PC-3 (cell line): ENCODE measurements at regions not wholly inside any gene's neighbourhood (a gene's known extent, or its start where the extent isn't known, plus 50 kb on each side); places are given as distances from the start of the nearest gene placed in this dataset.

ENCODE experiments used
- ATAC-seq: fragments of 200-7000 bp; cut with Tn5 transposase; 2 replicates; pipeline ENCODE4 v1.9.1; 2020; ENCODE audit warnings: mild to moderate bottlenecking, moderate library complexity
- BruUV-seq: library from RNA; stranded (reverse); fragments of 400-500 nt; replicated peaks from 2 replicates; lab custom pipeline; 2021; lab: Mats Ljungman, UMichigan
- CTCF ChIA-PET: fragments of 300-600 bp; sonication (Branson Sonifier 250); formaldehyde crosslinking; loops from one replicate; lab custom pipeline; 2022; ENCODE audit warnings: antibody characterized with exemption; lab: Charles Lee
- POLR2A ChIA-PET: fragments of 300-600 bp; sonication (Branson Sonifier 250); formaldehyde crosslinking; loops from one replicate; lab custom pipeline; 2022; ENCODE audit warnings: antibody characterized with exemption; ENCODE audit not compliant: unreplicated experiment; lab: Charles Lee
- DNase-seq: peaks from one replicate; pipeline ENCODE4 v3.0.0-alpha.2; 2015
- H2AFZ ChIP-seq: fragments of 300-600 bp; sonication (generic); 2 replicates; pipeline ENCODE4 v1.6.0; 2016; ENCODE audit warnings: antibody characterized with exemption, low read length
- H3F3A ChIP-seq: fragments of 300-600 bp; sonication (generic); one replicate; pipeline ENCODE4 v1.6.0; 2017; ENCODE audit warnings: antibody characterized with exemption, low read length, control low read depth, mild to moderate bottlenecking; ENCODE audit not compliant: unreplicated experiment
- H3K27ac ChIP-seq: fragments of 300-600 bp; sonication (generic); 2 replicates; pipeline ENCODE4 v1.5.1; 2016; ENCODE audit warnings: mild to moderate bottlenecking, low read length
- H3K27me3 ChIP-seq: fragments of 300-600 bp; sonication (generic); 2 replicates; pipeline ENCODE4 v1.6.1; 2016; ENCODE audit warnings: low read length, mixed read lengths
- H3K36me3 ChIP-seq: fragments of 300-600 bp; sonication (generic); 2 replicates; pipeline ENCODE4 v1.6.1; 2016; ENCODE audit warnings: low read depth, mixed run types, low read length, mixed read lengths
- H3K4me1 ChIP-seq: fragments of 300-600 bp; sonication (generic); 2 replicates; pipeline ENCODE4 v1.5.1; 2016; ENCODE audit warnings: low read length; ENCODE audit not compliant: insufficient read depth
- H3K4me2 ChIP-seq: fragments of 300-600 bp; sonication (generic); 2 replicates; pipeline ENCODE4 v1.6.0; 2016; ENCODE audit warnings: low read length
- H3K4me3 ChIP-seq: fragments of 300-600 bp; sonication (generic); 2 replicates; pipeline ENCODE4 v1.5.1; 2016; ENCODE audit warnings: mild to moderate bottlenecking, low read length, mixed read lengths
- H3K79me2 ChIP-seq: fragments of 300-600 bp; sonication (generic); 2 replicates; pipeline ENCODE4 v1.6.1; 2017; ENCODE audit warnings: low read length, mixed read lengths
- H3K9ac ChIP-seq: fragments of 300-600 bp; sonication (generic); 2 replicates; pipeline ENCODE4 v1.6.0; 2016; ENCODE audit warnings: mild to moderate bottlenecking, low read length
- H3K9me2 ChIP-seq: fragments of 300-600 bp; sonication (generic); replicated peaks from 2 replicates; pipeline ENCODE4 v1.6.1; 2016; ENCODE audit warnings: mixed run types, low read length, mixed read lengths
- H3K9me3 ChIP-seq: fragments of 300-600 bp; sonication (generic); 2 replicates; pipeline ENCODE4 v1.6.1; 2016; ENCODE audit warnings: low read length, mixed read lengths
- H4K20me1 ChIP-seq: fragments of 300-600 bp; sonication (generic); 2 replicates; pipeline ENCODE4 v1.6.1; 2016; ENCODE audit warnings: low read length, mixed read lengths
- CTCF ChIP-seq: fragments of 300-600 bp; sonication (generic); conservative IDR thresholded peaks from 2 replicates; pipeline ENCODE4 v1.5.1; 2017; ENCODE audit warnings: antibody characterized with exemption, low read depth, mild to moderate bottlenecking, low read length
- EZH2 ChIP-seq: fragments of 300-600 bp; sonication (generic); IDR thresholded peaks from one replicate; pipeline ENCODE4 v1.6.1; 2017; ENCODE audit warnings: antibody characterized with exemption, mild to moderate bottlenecking, low read length; ENCODE audit not compliant: unreplicated experiment
- EZH2phosphoT487 ChIP-seq: fragments of 300-600 bp; sonication (generic); IDR thresholded peaks from 2 replicates; pipeline ENCODE4 v1.6.1; 2018; ENCODE audit warnings: mild to moderate bottlenecking, antibody characterized with exemption, low read length, borderline replicate concordance
- intact Hi-C: fragments of 100-400 bp; cut with micrococcal nuclease; formaldehyde crosslinking; loops from 2 replicates; pipeline ENCODE4 v1.9.0; 2023

GRCh38 chr11:38136887-38137286, 1538.9 kb upstream of the RAG2 start:
- Histone ChIP-seq H4K20me1 (no peaks in the 10 kb centered on the region), H3K9me2 (no peaks in the 10 kb centered on the region), H3K4me3 (no peak overlapping the region), H3K79me2 (no peaks in the 10 kb centered on the region), H3K27me3 (no peaks in the 10 kb centered on the region), H3K4me2 (no peak overlapping the region), H3K27ac (no peak overlapping the region), H3F3A (no peaks in the 10 kb centered on the region), H3K9ac (no peak overlapping the region), H3K36me3 (no peaks in the 10 kb centered on the region), H3K9me3 (no peaks in the 10 kb centered on the region), H3K4me1 (no peaks in the 10 kb centered on the region), H2AFZ (no peak overlapping the region)
- ChIA-PET CTCF (no interaction called here), POLR2A (no interaction called here)
- ATAC-seq (no peak), DNase-seq (no peak)
- BruUV-seq = no TSS peak
- TF ChIP-seq EZH2phosphoT487 (no peak), CTCF (no peak), EZH2 (no peak)
- intact Hi-C loops = no loop called here

DNA sequence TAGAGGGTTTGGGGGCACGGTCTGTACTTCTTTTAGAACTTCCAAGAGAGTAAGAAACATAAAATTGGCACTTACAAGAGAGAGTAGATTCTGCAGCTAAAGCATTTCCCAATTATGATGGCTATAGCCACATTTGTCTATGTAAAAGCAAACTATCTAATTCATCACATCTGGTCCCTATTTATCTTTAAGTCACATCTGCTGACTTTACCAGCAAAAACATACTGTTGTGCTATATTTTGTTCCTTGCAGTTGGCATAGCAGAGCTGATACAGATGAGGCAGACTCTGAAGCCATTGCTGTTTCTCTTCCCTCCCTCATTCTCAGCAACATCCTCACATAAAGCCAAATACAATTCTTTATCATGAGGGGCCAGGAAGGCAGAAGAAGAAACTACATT, 1533.5 kb upstream of the RAG2 start:
- Histone ChIP-seq H3F3A (no peaks in the 10 kb centered on the region), H3K4me3 (no peak overlapping the region)

GRCh38 chr11:38130976-38131375, 1532.9 kb upstream of the RAG2 start:
- Histone ChIP-seq H3F3A (no peaks in the 10 kb centered on the region), H3K4me2 (no peak overlapping the region), H2AFZ (no peak overlapping the region), H3K79me2 (no peaks in the 10 kb centered on the region), H3K4me1 (no peaks in the 10 kb centered on the region), H4K20me1 (no peaks in the 10 kb centered on the region), H3K27ac (no peak overlapping the region), H3K36me3 (no peaks in the 10 kb centered on the region), H3K9me2 (no peaks in the 10 kb centered on the region), H3K4me3 (no peak overlapping the region), H3K27me3 (no peaks in the 10 kb centered on the region), H3K9me3 (no peaks in the 10 kb centered on the region), H3K9ac (no peak overlapping the region)
- no peak for TF ChIP-seq CTCF
- TF ChIP-seq EZH2phosphoT487 = no peak
- TF ChIP-seq EZH2 = no peak
- no peak for DNase-seq
- BruUV-seq = no TSS peak
- no peak for ATAC-seq
- POLR2A ChIA-PET = no interaction called here
- CTCF ChIA-PET = no interaction called here
- intact Hi-C loops = no loop called here

More for the DNA sequence above, 1533.5 kb upstream of the RAG2 start:
- H3K9me2 ChIP-seq = no peaks in the 10 kb centered on the region
- BruUV-seq = no TSS peak
- POLR2A ChIA-PET = no interaction called here
- no peaks in the 10 kb centered on the region for H3K27me3 ChIP-seq
- intact Hi-C loops = no loop called here
- no peak overlapping the region for H3K4me2 ChIP-seq
- no peaks in the 10 kb centered on the region for H4K20me1 ChIP-seq
- DNase-seq (no peak), ATAC-seq (no peak)
- no peaks in the 10 kb centered on the region for H3K79me2 ChIP-seq
- no peaks in the 10 kb centered on the region for H3K36me3 ChIP-seq
- no peak overlapping the region for H3K27ac ChIP-seq
- CTCF ChIA-PET = no interaction called here
- H3K9ac ChIP-seq = no peak overlapping the region
- H3K9me3 ChIP-seq = no peaks in the 10 kb centered on the region
- no peak overlapping the region for H2AFZ ChIP-seq
- H3K4me1 ChIP-seq = no peaks in the 10 kb centered on the region
- TF ChIP-seq EZH2 = no peak
- TF ChIP-seq CTCF = no peak
- no peak for TF ChIP-seq EZH2phosphoT487
